WERI-Rb-1 (cell line): ENCODE measurements at regions not wholly inside any gene's neighbourhood (a gene's known extent, or its start where the extent isn't known, plus 50 kb on each side); places are given as distances from the start of the nearest gene placed in this dataset.

Experiments used
- DNase-seq: peaks from one replicate; pipeline ENCODE4 v3.0.0-alpha.2; 2020
- H3K27ac ChIP-seq: fragments of 250-450 bp; sonication (Bioruptor Pico); 2 replicates; pipeline ENCODE4 v1.5.1; 2020; ENCODE audit warnings: mild to moderate bottlenecking, moderate library complexity
- H3K27me3 ChIP-seq: fragments of 250-450 bp; sonication (Bioruptor Pico); 2 replicates; pipeline ENCODE4 v1.5.1; 2021; ENCODE audit warnings: mild to moderate bottlenecking, low read depth, moderate library complexity; ENCODE audit not compliant: insufficient read depth, severe bottlenecking
- H3K36me3 ChIP-seq: fragments of 250-450 bp; sonication (Bioruptor Pico); 2 replicates; pipeline ENCODE4 v1.5.1; 2020; ENCODE audit warnings: mild to moderate bottlenecking, moderate library complexity
- H3K4me3 ChIP-seq: 2 replicates; pipeline ENCODE4 v1.5.1; 2011; ENCODE audit warnings: low read depth, mild to moderate bottlenecking, control low read depth, low read length
- H3K9me3 ChIP-seq: fragments of 250-450 bp; sonication (Bioruptor Pico); 2 replicates; pipeline ENCODE4 v1.5.1; 2021; ENCODE audit warnings: mild to moderate bottlenecking, moderate library complexity; ENCODE audit not compliant: severe bottlenecking
- CTCF ChIP-seq: IDR thresholded peaks from 2 replicates; pipeline ENCODE4 v1.5.1; 2011; ENCODE audit warnings: low read depth, mild to moderate bottlenecking, control low read depth, inconsistent platforms, low read length

GRCh38 chr6:10154251-10154650, 260.6 kb downstream of the TFAP2A start:
- H3K9me3 ChIP-seq, result peaks cover 3% of the 10 kb centered on the region
- no peak overlapping the region for H3K27ac ChIP-seq
- no peak for TF ChIP-seq CTCF
- no peak overlapping the region for H3K4me3 ChIP-seq
- H3K36me3 ChIP-seq, result no peaks in the 10 kb centered on the region
- no peak for DNase-seq
- no peaks in the 10 kb centered on the region for H3K27me3 ChIP-seq

- Histone ChIP-seq H3K9me3 (no peaks in the 10 kb centered on the region), H3K27me3 (no peaks in the 10 kb centered on the region), H3K4me3 (no peak overlapping the region), H3K36me3 (no peaks in the 10 kb centered on the region), H3K27ac (no peak overlapping the region)
- TF ChIP-seq CTCF, result no peak
- DNase-seq, result no peak
These were observed 263.5 kb downstream of the TFAP2A start for GRCh38 chr6:10151144-10151915.

GRCh38 chr6:10149603-10150002, 265.3 kb downstream of the TFAP2A start:
- Histone ChIP-seq H3K27me3 (no peaks in the 10 kb centered on the region), H3K36me3 (no peaks in the 10 kb centered on the region)
- TF ChIP-seq CTCF, result no peak

GRCh38 chr6:10146715-10147451, 268.0 kb downstream of the TFAP2A start:
- peak overlapping the region; percentile 26 for H3K4me3 ChIP-seq
- no peaks in the 10 kb centered on the region for H3K36me3 ChIP-seq
- DNase-seq, result peak; percentile 28

More at GRCh38 chr6:10149603-10150002, 265.3 kb downstream of the TFAP2A start:
- H3K9me3 ChIP-seq, result no peaks in the 10 kb centered on the region
- no peak for DNase-seq
- H3K4me3 ChIP-seq, result no peak overlapping the region
- no peak overlapping the region for H3K27ac ChIP-seq

GRCh38 chr6:10144772-10145171, 270.1 kb downstream of the TFAP2A start:
- no peak for TF ChIP-seq CTCF
- DNase-seq, result no peak
- no peaks in the 10 kb centered on the region for H3K9me3 ChIP-seq
- no peak overlapping the region for H3K4me3 ChIP-seq
- H3K36me3 ChIP-seq, result no peaks in the 10 kb centered on the region
- no peaks in the 10 kb centered on the region for H3K27me3 ChIP-seq
- no peak overlapping the region for H3K27ac ChIP-seq

More at GRCh38 chr6:10146715-10147451, 268.0 kb downstream of the TFAP2A start:
- TF ChIP-seq CTCF, result no peak
- no peak overlapping the region for H3K27ac ChIP-seq
- no peaks in the 10 kb centered on the region for H3K27me3 ChIP-seq
- no peaks in the 10 kb centered on the region for H3K9me3 ChIP-seq
